Ishikawa (cell line): ENCODE measurements at regions not wholly inside any gene's neighbourhood (a gene's known extent, or its start where the extent isn't known, plus 50 kb on each side); places are given as distances from the start of the nearest gene placed in this dataset.
A peak's percentile ranks its signal among the peaks of the same experiment; 100 is the strongest.

Experiments used
- CEBPB ChIP-seq: IDR thresholded peaks from 2 replicates; pipeline ENCODE4 v1.6.1; 2012
- CREB1 ChIP-seq: IDR thresholded peaks from 2 replicates; pipeline ENCODE4 v1.6.1; 2012; ENCODE audit warnings: low read depth
- EGR1 ChIP-seq: IDR thresholded peaks from 2 replicates; pipeline ENCODE4 v1.6.1; 2012
- EP300 ChIP-seq: IDR thresholded peaks from 2 replicates; pipeline ENCODE4 v1.6.1; 2012; ENCODE audit warnings: borderline replicate concordance
- FOXM1 ChIP-seq: IDR thresholded peaks from 2 replicates; pipeline ENCODE4 v1.6.1; 2012; ENCODE audit warnings: low read depth, borderline replicate concordance
- NFIC ChIP-seq: IDR thresholded peaks from 2 replicates; pipeline ENCODE4 v1.6.1; 2012
- RAD21 ChIP-seq: IDR thresholded peaks from 2 replicates; pipeline ENCODE4 v1.6.1; 2012; ENCODE audit warnings: low read depth
- TAF1 ChIP-seq: IDR thresholded peaks from 2 replicates; pipeline ENCODE4 v1.6.1; 2012; ENCODE audit warnings: low read depth, mild to moderate bottlenecking
- TCF12 ChIP-seq: IDR thresholded peaks from 2 replicates; pipeline ENCODE4 v1.6.1; 2012; ENCODE audit warnings: low read depth
- TEAD4 ChIP-seq: IDR thresholded peaks from 2 replicates; pipeline ENCODE4 v1.6.1; 2012
- YY1 ChIP-seq: IDR thresholded peaks from 2 replicates; pipeline ENCODE4 v1.6.1; 2012; ENCODE audit warnings: low read depth
- ZBTB7A ChIP-seq: IDR thresholded peaks from 2 replicates; pipeline ENCODE4 v1.6.1; 2012; ENCODE audit warnings: low read depth
- TF ChIP-seq, protein P1 (sequence below): IDR thresholded peaks from 2 replicates; pipeline ENCODE4 v1.6.1; 2012
- TF ChIP-seq, protein P2 (sequence below): IDR thresholded peaks from 2 replicates; pipeline ENCODE4 v1.6.1; 2012; ENCODE audit warnings: low read depth, mild to moderate bottlenecking
- TF ChIP-seq, protein P3 (sequence below): IDR thresholded peaks from 2 replicates; pipeline ENCODE4 v1.6.1; 2012

DNA sequence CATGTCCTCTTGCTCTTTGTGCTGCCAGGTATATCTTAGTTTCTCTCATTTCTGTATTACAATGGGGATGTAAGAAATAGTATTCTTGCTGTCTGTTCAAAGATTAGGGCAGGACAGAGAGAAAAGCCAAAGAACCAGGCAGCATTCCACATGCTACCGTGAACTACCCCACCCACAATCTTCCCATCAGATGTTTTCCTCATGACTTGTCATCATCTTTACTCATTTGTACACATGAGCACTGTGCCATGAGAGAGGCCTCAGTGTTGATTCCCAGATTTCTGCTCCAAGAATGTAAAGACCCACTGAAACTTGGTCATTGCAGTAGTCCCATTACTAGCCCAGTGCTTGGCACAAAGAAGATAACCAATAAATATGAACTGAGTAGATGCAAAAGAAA is 354.6 kb upstream of the RASGEF1B start:
- TF ChIP-seq, protein P1, sequence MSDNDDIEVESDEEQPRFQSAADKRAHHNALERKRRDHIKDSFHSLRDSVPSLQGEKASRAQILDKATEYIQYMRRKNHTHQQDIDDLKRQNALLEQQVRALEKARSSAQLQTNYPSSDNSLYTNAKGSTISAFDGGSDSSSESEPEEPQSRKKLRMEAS: no peak
- TF ChIP-seq EGR1 (no peak), NFIC (no peak), RAD21 (no peak), FOXM1 (no peak), EP300 (no peak)
- TF ChIP-seq, protein P2, sequence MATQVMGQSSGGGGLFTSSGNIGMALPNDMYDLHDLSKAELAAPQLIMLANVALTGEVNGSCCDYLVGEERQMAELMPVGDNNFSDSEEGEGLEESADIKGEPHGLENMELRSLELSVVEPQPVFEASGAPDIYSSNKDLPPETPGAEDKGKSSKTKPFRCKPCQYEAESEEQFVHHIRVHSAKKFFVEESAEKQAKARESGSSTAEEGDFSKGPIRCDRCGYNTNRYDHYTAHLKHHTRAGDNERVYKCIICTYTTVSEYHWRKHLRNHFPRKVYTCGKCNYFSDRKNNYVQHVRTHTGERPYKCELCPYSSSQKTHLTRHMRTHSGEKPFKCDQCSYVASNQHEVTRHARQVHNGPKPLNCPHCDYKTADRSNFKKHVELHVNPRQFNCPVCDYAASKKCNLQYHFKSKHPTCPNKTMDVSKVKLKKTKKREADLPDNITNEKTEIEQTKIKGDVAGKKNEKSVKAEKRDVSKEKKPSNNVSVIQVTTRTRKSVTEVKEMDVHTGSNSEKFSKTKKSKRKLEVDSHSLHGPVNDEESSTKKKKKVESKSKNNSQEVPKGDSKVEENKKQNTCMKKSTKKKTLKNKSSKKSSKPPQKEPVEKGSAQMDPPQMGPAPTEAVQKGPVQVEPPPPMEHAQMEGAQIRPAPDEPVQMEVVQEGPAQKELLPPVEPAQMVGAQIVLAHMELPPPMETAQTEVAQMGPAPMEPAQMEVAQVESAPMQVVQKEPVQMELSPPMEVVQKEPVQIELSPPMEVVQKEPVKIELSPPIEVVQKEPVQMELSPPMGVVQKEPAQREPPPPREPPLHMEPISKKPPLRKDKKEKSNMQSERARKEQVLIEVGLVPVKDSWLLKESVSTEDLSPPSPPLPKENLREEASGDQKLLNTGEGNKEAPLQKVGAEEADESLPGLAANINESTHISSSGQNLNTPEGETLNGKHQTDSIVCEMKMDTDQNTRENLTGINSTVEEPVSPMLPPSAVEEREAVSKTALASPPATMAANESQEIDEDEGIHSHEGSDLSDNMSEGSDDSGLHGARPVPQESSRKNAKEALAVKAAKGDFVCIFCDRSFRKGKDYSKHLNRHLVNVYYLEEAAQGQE: no peak
- TF ChIP-seq, protein P3, sequence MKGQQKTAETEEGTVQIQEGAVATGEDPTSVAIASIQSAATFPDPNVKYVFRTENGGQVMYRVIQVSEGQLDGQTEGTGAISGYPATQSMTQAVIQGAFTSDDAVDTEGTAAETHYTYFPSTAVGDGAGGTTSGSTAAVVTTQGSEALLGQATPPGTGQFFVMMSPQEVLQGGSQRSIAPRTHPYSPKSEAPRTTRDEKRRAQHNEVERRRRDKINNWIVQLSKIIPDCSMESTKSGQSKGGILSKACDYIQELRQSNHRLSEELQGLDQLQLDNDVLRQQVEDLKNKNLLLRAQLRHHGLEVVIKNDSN: no peak

DNA sequence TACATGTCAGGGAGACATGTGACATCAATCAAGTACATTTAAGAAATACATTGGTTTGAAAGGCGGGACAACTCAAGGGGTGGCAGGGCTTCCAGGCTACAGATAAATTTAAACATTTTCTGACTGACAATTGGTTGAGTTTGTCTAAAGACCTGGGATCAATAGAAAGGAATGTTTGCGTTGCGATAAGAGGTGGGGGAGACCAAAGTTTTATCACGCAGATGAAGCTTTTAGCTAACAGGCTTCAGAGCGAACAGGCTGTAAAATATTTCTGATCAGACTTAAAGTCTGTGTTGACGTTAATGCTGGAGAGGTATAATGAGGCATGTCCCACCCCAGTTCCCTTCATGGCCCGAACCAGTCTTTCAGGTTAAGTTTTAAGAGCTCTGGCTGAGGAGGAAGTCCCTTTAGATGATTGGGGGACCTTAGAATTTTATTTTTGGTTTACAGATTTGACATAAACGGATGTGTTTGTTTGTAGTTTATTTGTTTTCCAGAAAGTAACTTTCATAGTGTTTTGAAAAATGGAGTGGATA is 346.7 kb upstream of the RASGEF1B start:
- TF ChIP-seq, protein P2: no peak
- no peak for TF ChIP-seq CREB1
- TF ChIP-seq CEBPB: no peak
- no peak for TF ChIP-seq TAF1
- no peak for TF ChIP-seq FOXM1
- no peak for TF ChIP-seq EP300
- TF ChIP-seq, protein P3: no peak
- TF ChIP-seq ZBTB7A: no peak
- TF ChIP-seq TEAD4: no peak

DNA sequence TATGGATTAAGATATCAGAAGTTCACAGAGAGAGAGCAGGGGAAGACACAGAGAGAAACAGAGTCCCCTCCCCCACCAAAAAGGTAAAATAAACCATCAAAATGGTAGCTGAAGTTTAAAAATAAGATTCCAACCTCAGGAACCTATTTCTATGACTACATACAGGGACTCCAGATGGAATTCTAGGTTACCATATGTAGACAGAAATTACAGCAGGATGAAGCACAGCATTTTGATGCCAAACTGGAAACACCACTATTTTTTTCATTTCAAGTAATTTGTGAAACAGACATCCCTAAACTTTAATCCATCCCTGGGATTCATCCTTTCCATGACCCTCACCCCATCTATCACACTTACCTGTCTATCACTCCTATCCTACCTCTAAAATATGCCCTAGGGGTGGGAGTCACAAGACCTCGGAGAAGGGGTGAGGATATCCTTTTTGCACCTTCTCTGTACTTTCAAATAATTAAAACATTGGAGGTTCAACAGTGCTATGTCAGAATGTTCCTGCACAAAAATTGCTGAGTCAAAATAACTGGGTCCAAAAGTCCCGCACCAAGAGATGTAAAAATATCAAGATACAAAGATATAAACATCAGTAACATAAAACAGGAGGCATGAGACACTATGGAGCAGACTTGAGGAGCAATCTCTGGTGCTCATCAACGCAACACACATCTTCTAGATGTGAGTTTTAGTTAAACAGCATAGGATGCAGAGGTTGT is 344.5 kb upstream of the RASGEF1B start:
- no peak for TF ChIP-seq ZBTB7A
- no peak for TF ChIP-seq TEAD4
- TF ChIP-seq, protein P3: no peak
- no peak for TF ChIP-seq EP300
- TF ChIP-seq TCF12: no peak
- no peak for TF ChIP-seq TAF1
- TF ChIP-seq EGR1: no peak
- no peak for TF ChIP-seq NFIC
- TF ChIP-seq YY1: no peak
- TF ChIP-seq, protein P1: no peak
- TF ChIP-seq FOXM1: no peak
- no peak for TF ChIP-seq CEBPB

DNA sequence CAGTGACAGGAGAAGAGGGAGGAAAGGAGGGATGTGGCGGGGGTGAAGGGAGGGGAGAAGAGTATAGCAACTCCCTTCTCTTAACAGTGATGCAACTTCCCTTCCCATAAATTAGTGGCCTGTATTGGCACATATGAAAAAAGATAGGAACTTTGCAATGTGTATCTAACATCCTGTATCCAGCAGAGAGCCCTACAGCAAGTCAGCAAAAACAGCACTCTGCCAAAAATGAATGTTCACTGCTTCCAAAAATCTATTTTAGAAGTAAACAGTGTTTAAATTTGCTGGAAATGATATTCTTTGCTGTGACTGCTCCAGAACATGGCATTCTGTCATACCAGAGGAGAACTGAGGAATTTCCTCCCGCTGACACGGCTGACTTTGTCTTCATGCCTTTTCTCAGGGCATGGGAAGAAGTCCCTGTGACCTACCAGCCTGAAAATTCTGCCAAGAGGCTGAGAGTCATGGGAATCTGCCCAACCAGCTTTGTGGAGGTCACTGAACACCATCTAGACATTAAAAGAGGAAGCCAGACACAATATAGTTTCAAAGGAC is 343.4 kb upstream of the RASGEF1B start:
- TF ChIP-seq TCF12: no peak
- peak; percentile 28; the same call in 1 of the 2 replicates for TF ChIP-seq TEAD4
- TF ChIP-seq, protein P2: no peak
- TF ChIP-seq FOXM1: no peak
- no peak for TF ChIP-seq RAD21
